Cardiac muscle cell (in vitro differentiated cells and primary cell): ENCODE measurements at regions not wholly inside any gene's neighbourhood (a gene's known extent, or its start where the extent isn't known, plus 50 kb on each side); places are given as distances from the start of the nearest gene placed in this dataset.
A peak's percentile ranks its signal among the peaks of the same experiment; 100 is the strongest.

Experiments used
- DNase-seq, 2 donors: peaks; one replicate each; pipeline versions ENCODE4 v3.0.0 to v3.0.0-alpha.2; 2010 to 2017; ENCODE audit warnings: low read depth in 1 of 2, low spot score in 1 of 2
- H3K27ac ChIP-seq: fragments of 200-600 bp; sonication (generic); 2 replicates; pipeline ENCODE4 v1.5.1; 2016
- H3K27me3 ChIP-seq: fragments of 200-600 bp; sonication (generic); 2 replicates; pipeline ENCODE4 v1.6.0; 2016; ENCODE audit warnings: control low read depth
- H3K36me3 ChIP-seq: fragments of 200-600 bp; sonication (generic); 2 replicates; pipeline ENCODE4 v1.5.1; 2016; ENCODE audit warnings: control low read depth
- H3K4me1 ChIP-seq: fragments of 200-600 bp; sonication (generic); 2 replicates; pipeline ENCODE4 v1.8.1; 2017; ENCODE audit warnings: low read depth, mild to moderate bottlenecking, mixed run types
- H3K4me3 ChIP-seq: fragments of 200-600 bp; sonication (generic); 2 replicates; pipeline ENCODE4 v1.5.1; 2016; ENCODE audit warnings: mild to moderate bottlenecking
- H3K9me3 ChIP-seq: fragments of 200-600 bp; sonication (generic); 2 replicates; pipeline ENCODE4 v1.5.1; 2017; ENCODE audit warnings: low read depth, mild to moderate bottlenecking, control low read depth
- CTCF ChIP-seq: IDR thresholded peaks from 2 replicates; pipeline ENCODE4 v1.5.1; 2012; ENCODE audit warnings: low read depth, mild to moderate bottlenecking, low read length

- no peak for TF ChIP-seq CTCF
- Histone ChIP-seq H3K9me3 (no peaks in the 10 kb centered on the region), H3K27ac (no peak overlapping the region), H3K4me1 (no peaks in the 10 kb centered on the region), H3K27me3 (no peaks in the 10 kb centered on the region), H3K36me3 (no peaks in the 10 kb centered on the region), H3K4me3 (no peak overlapping the region)
- no peak for DNase-seq
Measured at GRCh38 chrX:106356580-106356979, 188.5 kb downstream of the PWWP3B start.

- DNase-seq: no peak
- H3K4me3 ChIP-seq: no peak overlapping the region
- no peaks in the 10 kb centered on the region for H3K27me3 ChIP-seq
- H3K27ac ChIP-seq: no peak overlapping the region
- no peak for TF ChIP-seq CTCF
- H3K9me3 ChIP-seq: no peaks in the 10 kb centered on the region
- H3K4me1 ChIP-seq: no peaks in the 10 kb centered on the region
- no peaks in the 10 kb centered on the region for H3K36me3 ChIP-seq
Measured at GRCh38 chrX:106363214-106363613, 195.1 kb downstream of the PWWP3B start.

- no peak for TF ChIP-seq CTCF
- H3K9me3 ChIP-seq: no peaks in the 10 kb centered on the region
- no peak overlapping the region for H3K27ac ChIP-seq
- no peaks in the 10 kb centered on the region for H3K4me1 ChIP-seq
- H3K4me3 ChIP-seq: no peak overlapping the region
- DNase-seq: no peak
- no peaks in the 10 kb centered on the region for H3K36me3 ChIP-seq
- H3K27me3 ChIP-seq: no peaks in the 10 kb centered on the region
Measured at GRCh38 chrX:106378616-106379015, 210.5 kb downstream of the PWWP3B start.

- Histone ChIP-seq H3K27ac (no peak overlapping the region), H3K4me1 (no peaks in the 10 kb centered on the region), H3K4me3 (no peak overlapping the region), H3K36me3 (no peaks in the 10 kb centered on the region), H3K27me3 (no peaks in the 10 kb centered on the region), H3K9me3 (no peaks in the 10 kb centered on the region)
- no peak for TF ChIP-seq CTCF
- peak in 1 of 2 donors; percentile 41 for DNase-seq
Measured at GRCh38 chrX:106391284-106391911, 220.4 kb upstream of the RADX start.

- TF ChIP-seq CTCF: no peak
- no peak for DNase-seq
- H3K27ac ChIP-seq: no peak overlapping the region
- H3K36me3 ChIP-seq: no peaks in the 10 kb centered on the region
- no peaks in the 10 kb centered on the region for H3K4me1 ChIP-seq
- no peak overlapping the region for H3K4me3 ChIP-seq
- H3K27me3 ChIP-seq: no peaks in the 10 kb centered on the region
- H3K9me3 ChIP-seq: no peaks in the 10 kb centered on the region
Measured at GRCh38 chrX:106392346-106392745, 219.4 kb upstream of the RADX start.
